ENCODE measurements at regions not wholly inside any gene's neighbourhood (a gene's known extent, or its start where the extent isn't known, plus 50 kb on each side); places are given as distances from the start of the nearest gene placed in this dataset.
"Not testable (repeated sequence)": the region's sequence is repeated elsewhere in the genome, so short reads cannot be mapped to it uniquely, and the experiment has no call there.

GRCh38 chr6:14555804-14556203 lies 438.2 kb downstream of the CD83 start:
- intact Hi-C loops (cut with DNase I; ENCODE audit: low total_unique reads) = no loop called here
- DNase-seq = no peak
- no peaks in the 10 kb centered on the region for H3K9me3 ChIP-seq
- no peak overlapping the region for H3K27ac ChIP-seq
- H3K4me1 ChIP-seq = no peaks in the 10 kb centered on the region
- no peaks in the 10 kb centered on the region for H3K36me3 ChIP-seq
- no peak overlapping the region for H3K4me3 ChIP-seq
- TF ChIP-seq POLR2A (IDR thresholded peaks at IDR 0.05) (no peak), EP300 (IDR thresholded peaks at IDR 0.05) (no peak), POLR2AphosphoS5 (IDR thresholded peaks at IDR 0.05) (no peak)
- TF ChIP-seq, protein P1, sequence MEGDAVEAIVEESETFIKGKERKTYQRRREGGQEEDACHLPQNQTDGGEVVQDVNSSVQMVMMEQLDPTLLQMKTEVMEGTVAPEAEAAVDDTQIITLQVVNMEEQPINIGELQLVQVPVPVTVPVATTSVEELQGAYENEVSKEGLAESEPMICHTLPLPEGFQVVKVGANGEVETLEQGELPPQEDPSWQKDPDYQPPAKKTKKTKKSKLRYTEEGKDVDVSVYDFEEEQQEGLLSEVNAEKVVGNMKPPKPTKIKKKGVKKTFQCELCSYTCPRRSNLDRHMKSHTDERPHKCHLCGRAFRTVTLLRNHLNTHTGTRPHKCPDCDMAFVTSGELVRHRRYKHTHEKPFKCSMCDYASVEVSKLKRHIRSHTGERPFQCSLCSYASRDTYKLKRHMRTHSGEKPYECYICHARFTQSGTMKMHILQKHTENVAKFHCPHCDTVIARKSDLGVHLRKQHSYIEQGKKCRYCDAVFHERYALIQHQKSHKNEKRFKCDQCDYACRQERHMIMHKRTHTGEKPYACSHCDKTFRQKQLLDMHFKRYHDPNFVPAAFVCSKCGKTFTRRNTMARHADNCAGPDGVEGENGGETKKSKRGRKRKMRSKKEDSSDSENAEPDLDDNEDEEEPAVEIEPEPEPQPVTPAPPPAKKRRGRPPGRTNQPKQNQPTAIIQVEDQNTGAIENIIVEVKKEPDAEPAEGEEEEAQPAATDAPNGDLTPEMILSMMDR (IDR thresholded peaks at IDR 0.05) = no peak
- WGBS, 5 donors = 70 to 86% (median 77%) methylated on average over 6 of the region's 6 CpGs
- H3K27me3 ChIP-seq = no peaks in the 10 kb centered on the region

DNA sequence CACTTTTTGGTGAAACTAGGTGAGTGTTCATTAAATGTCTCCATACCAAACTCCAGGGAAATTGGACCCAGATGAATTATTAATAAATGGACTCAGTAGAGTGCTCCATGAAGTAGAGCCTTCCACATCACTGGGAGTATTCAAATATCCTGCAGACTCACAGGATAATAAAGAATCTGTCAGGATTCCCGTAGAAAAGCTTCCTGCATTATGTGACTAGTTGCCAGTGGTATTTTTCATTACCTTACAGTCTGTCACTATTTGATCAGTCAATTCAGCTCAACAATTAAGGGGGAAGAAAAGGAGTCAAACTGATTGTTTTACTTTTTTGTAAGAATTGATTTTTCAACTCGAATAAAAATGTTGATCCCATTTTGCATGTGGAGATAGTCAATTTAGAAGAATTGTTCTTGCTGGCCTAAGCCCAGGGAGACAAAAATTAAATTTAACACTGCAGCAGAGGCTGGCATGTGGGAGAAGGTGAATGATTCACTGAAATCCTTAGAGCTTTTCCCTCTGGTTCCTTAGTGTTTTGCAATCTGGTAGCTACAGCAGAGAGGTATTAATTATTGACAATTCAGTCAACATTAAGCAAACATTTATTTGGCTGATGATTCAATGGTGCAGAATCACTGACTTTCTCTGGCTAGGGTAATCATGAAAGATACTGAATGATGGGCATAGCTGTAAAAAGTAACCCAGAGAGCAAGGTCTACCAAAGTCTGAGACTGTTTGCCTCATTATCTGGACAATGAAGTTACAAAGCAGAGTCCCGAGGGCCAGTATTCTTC lies 442.4 kb downstream of the CD83 start:
- no peak overlapping the region for H3K4me3 ChIP-seq
- no peaks in the 10 kb centered on the region for H3K4me1 ChIP-seq
- H3K27me3 ChIP-seq = no peaks in the 10 kb centered on the region
- no peaks in the 10 kb centered on the region for H3K9me3 ChIP-seq
- no peaks in the 10 kb centered on the region for H3K36me3 ChIP-seq
- WGBS, 5 donors = 60 to 71% (median 64%) methylated on average over 3 of the region's 3 CpGs
- no peak for TF ChIP-seq POLR2A (IDR thresholded peaks at IDR 0.05)
- TF ChIP-seq POLR2AphosphoS5 (IDR thresholded peaks at IDR 0.05) = no peak
- TF ChIP-seq EP300 (IDR thresholded peaks at IDR 0.05) = no peak
- TF ChIP-seq, protein P1 (IDR thresholded peaks at IDR 0.05) = no peak
- peak in 1 of 2 donors; percentile 24 for DNase-seq
- intact Hi-C loops (cut with DNase I; ENCODE audit: low total_unique reads) = no loop called here
- no peak overlapping the region for H3K27ac ChIP-seq

DNA sequence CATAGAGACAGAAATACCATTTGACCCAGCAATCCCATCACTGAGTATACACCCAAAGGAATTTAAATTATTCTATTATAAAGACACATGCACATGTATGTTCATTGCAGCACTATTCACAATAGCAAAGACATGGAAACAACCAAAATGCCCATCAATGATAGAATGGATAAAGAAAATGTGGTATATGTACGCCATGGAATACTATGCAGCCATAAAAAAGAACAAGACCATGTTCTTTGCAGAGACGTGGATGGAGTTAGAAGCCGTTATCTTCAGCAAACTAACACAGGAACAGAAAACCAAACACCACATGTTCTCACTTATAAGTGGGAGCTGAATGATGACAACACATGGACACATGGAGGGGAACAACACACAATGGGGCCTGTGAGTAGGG lies 444.0 kb downstream of the CD83 start:
- DNase-seq; H3K4me3 ChIP-seq; H3K27ac ChIP-seq; H3K27me3 ChIP-seq; intact Hi-C loops (cut with DNase I; ENCODE audit: low total_unique reads); H3K36me3 ChIP-seq; H3K9me3 ChIP-seq; H3K4me1 ChIP-seq: not testable (repeated sequence)
- WGBS, 5 donors = 86 to 95% (median 87%) methylated on average over 3 of the region's 3 CpGs

- intact Hi-C loops (cut with DNase I; ENCODE audit: low total_unique reads) = no loop called here
- no peak for DNase-seq
- no peaks in the 10 kb centered on the region for H3K9me3 ChIP-seq
- 77 to 91% (median 83%) methylated on average over 1 of the region's 1 CpG for WGBS, 5 donors
- no peak overlapping the region for H3K27ac ChIP-seq
- H3K4me1 ChIP-seq = no peaks in the 10 kb centered on the region
- no peak overlapping the region for H3K4me3 ChIP-seq
- no peaks in the 10 kb centered on the region for H3K27me3 ChIP-seq
- TF ChIP-seq POLR2AphosphoS5 (IDR thresholded peaks at IDR 0.05) (no peak), EP300 (IDR thresholded peaks at IDR 0.05) (no peak), POLR2A (IDR thresholded peaks at IDR 0.05) (no peak)
- TF ChIP-seq, protein P1 (IDR thresholded peaks at IDR 0.05) = no peak
- no peaks in the 10 kb centered on the region for H3K36me3 ChIP-seq
These were observed 450.3 kb downstream of the CD83 start for GRCh38 chr6:14567842-14568241.

GRCh38 chr6:14569394-14569793 lies 451.8 kb downstream of the CD83 start:
- Histone ChIP-seq H3K4me3 (no peak overlapping the region), H3K27ac (no peak overlapping the region), H3K4me1 (no peaks in the 10 kb centered on the region), H3K27me3 (no peaks in the 10 kb centered on the region), H3K36me3 (no peaks in the 10 kb centered on the region), H3K9me3 (no peaks in the 10 kb centered on the region)
- WGBS, 5 donors = 68 to 91% (median 83%) methylated on average over 1 of the region's 1 CpG
- intact Hi-C loops (cut with DNase I; ENCODE audit: low total_unique reads) = no loop called here
- DNase-seq = no peak
- no peak for TF ChIP-seq POLR2AphosphoS5 (IDR thresholded peaks at IDR 0.05)
- no peak for TF ChIP-seq POLR2A (IDR thresholded peaks at IDR 0.05)

- H3K27ac ChIP-seq; DNase-seq; H3K4me3 ChIP-seq; intact Hi-C loops (cut with DNase I; ENCODE audit: low total_unique reads); H3K9me3 ChIP-seq; H3K4me1 ChIP-seq; H3K36me3 ChIP-seq; H3K27me3 ChIP-seq: not testable (repeated sequence)
- 79 to 95% (median 90%) methylated on average over 5 of the region's 5 CpGs for WGBS, 5 donors
These were observed 452.3 kb downstream of the CD83 start for GRCh38 chr6:14569874-14570273.
